Stomach (tissue), 4 donors: ENCODE measurements at regions not wholly inside any gene's neighbourhood (a gene's known extent, or its start where the extent isn't known, plus 50 kb on each side); places are given as distances from the start of the nearest gene placed in this dataset.

ENCODE experiments used
- EP300 ChIP-seq: sonication (generic); formaldehyde crosslinking; IDR thresholded peaks from one replicate; pipeline ENCODE4 v1.6.1; 2017; ENCODE audit warnings: antibody characterized with exemption
- TF ChIP-seq, protein P1 (sequence below), 7 experiments: fragments of 450-650 bp in 4 of 7; fragments of 200-600 bp in 3 of 7; sonication (generic) in 3 of 7; IDR thresholded peaks; one replicate each; pipeline ENCODE4 v1.5.1; 2016 to 2019; ENCODE audit warnings: antibody characterized with exemption in 7 of 7, control low read depth in 2 of 7, mild to moderate bottlenecking in 1 of 7

DNA sequence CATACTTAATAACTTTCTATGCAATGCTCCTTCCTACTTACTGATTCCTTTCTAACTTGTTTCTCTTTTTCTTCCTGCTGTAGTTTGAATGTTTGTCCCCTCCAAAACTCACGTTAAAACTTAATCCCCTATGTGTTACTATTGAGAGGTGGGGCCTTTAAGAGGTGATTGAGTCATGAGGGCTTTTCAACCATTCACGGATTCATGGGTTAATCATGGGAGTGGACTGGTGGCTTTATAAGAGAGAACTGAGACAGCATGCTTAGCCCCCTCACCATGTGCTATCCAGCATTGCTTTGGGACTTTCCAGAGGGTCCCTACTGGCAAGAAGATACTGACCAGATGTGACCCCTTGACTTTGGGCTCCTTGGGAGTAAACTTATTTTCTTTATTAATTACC, 66.0 kb upstream of the TRIM9 start:
- TF ChIP-seq, protein P1, sequence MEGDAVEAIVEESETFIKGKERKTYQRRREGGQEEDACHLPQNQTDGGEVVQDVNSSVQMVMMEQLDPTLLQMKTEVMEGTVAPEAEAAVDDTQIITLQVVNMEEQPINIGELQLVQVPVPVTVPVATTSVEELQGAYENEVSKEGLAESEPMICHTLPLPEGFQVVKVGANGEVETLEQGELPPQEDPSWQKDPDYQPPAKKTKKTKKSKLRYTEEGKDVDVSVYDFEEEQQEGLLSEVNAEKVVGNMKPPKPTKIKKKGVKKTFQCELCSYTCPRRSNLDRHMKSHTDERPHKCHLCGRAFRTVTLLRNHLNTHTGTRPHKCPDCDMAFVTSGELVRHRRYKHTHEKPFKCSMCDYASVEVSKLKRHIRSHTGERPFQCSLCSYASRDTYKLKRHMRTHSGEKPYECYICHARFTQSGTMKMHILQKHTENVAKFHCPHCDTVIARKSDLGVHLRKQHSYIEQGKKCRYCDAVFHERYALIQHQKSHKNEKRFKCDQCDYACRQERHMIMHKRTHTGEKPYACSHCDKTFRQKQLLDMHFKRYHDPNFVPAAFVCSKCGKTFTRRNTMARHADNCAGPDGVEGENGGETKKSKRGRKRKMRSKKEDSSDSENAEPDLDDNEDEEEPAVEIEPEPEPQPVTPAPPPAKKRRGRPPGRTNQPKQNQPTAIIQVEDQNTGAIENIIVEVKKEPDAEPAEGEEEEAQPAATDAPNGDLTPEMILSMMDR (IDR thresholded peaks at IDR 0.05) = no peak
- no peak for TF ChIP-seq EP300
